CD4-positive, alpha-beta T cell (primary cell): ENCODE measurements at regions not wholly inside any gene's neighbourhood (a gene's known extent, or its start where the extent isn't known, plus 50 kb on each side); places are given as distances from the start of the nearest gene placed in this dataset.

Experiments used
- ATAC-seq: fragments of 200-7000 bp; cut with Tn5 transposase; one replicate; pipeline ENCODE4 v1.10.0; 2022; ENCODE audit warnings: mild to moderate bottlenecking; ENCODE audit not compliant: poor library complexity
- CTCF ChIA-PET: fragments of 350-600 bp; sonication (Branson Sonifier 250); formaldehyde crosslinking; loops from one replicate; lab custom pipeline; 2021; ENCODE audit warnings: antibody characterized with exemption, inconsistent platforms; lab: Charles Lee
- POLR2A ChIA-PET: fragments of 350-600 bp; sonication (Branson Sonifier 250); formaldehyde crosslinking; loops from one replicate; lab custom pipeline; 2021; ENCODE audit warnings: antibody characterized with exemption, inconsistent platforms; lab: Charles Lee
- DNase-seq, 14 experiments: peaks; one replicate each; pipeline ENCODE4 v3.0.0-alpha.2; 2013 to 2020; ENCODE audit warnings: mixed read lengths in 2 of 14
- H3K27ac ChIP-seq, 2 donors: one replicate each; pipeline versions ENCODE4 v1.5.1 to v1.7.0; 2013; ENCODE audit warnings: low read length in 2 of 2, low read depth in 1 of 2, mild to moderate bottlenecking in 1 of 2
- H3K27me3 ChIP-seq, 2 experiments: 1 replicate in 1 of 2; 2 replicates in 1 of 2; pipeline versions ENCODE4 v1.6.1 to v1.7.0; 2013; ENCODE audit warnings: low read length in 2 of 2, control low read depth in 1 of 2, mild to moderate bottlenecking in 1 of 2, moderate library complexity in 1 of 2; ENCODE audit not compliant: insufficient read depth in 2 of 2, control insufficient read depth in 1 of 2
- H3K36me3 ChIP-seq: one replicate; pipeline ENCODE4 v1.6.1; 2013; ENCODE audit warnings: low read length, control low read depth; ENCODE audit not compliant: insufficient read depth
- H3K4me1 ChIP-seq: one replicate; pipeline ENCODE4 v1.6.1; 2013; ENCODE audit warnings: low read length, control low read depth; ENCODE audit not compliant: insufficient read depth
- H3K4me3 ChIP-seq: one replicate; pipeline ENCODE4 v1.5.1; 2013; ENCODE audit warnings: mild to moderate bottlenecking, low read length, moderate library complexity
- H3K9me3 ChIP-seq, 2 experiments: 1 replicate in 1 of 2; 2 replicates in 1 of 2; pipeline versions ENCODE4 v1.6.1 to v1.7.0; 2013; ENCODE audit warnings: low read length in 2 of 2, mild to moderate bottlenecking in 2 of 2, control low read depth in 1 of 2, moderate library complexity in 1 of 2; ENCODE audit not compliant: control insufficient read depth in 1 of 2, insufficient read depth in 1 of 2
- H3K27ac Mint-ChIP-seq: one replicate; pipeline ENCODE4 v1.8.0; 2020; ENCODE audit warnings: mixed read lengths
- H3K27me3 Mint-ChIP-seq: one replicate; pipeline ENCODE4 v1.8.0; 2021; ENCODE audit warnings: mixed read lengths
- H3K36me3 Mint-ChIP-seq: one replicate; pipeline ENCODE4 v1.8.0; 2021; ENCODE audit warnings: low read depth, mixed read lengths
- H3K4me1 Mint-ChIP-seq: one replicate; pipeline ENCODE4 v1.8.0; 2021; ENCODE audit warnings: low read depth, mixed read lengths
- H3K4me3 Mint-ChIP-seq: one replicate; pipeline ENCODE4 v1.8.0; 2020; ENCODE audit warnings: mild to moderate bottlenecking, mixed read lengths
- H3K9me3 Mint-ChIP-seq: one replicate; pipeline ENCODE4 v1.8.0; 2020; ENCODE audit warnings: mixed read lengths
- CTCF ChIP-seq: fragments of 200-600 bp; IDR thresholded peaks from one replicate; pipeline ENCODE4 v1.8.0; 2022; ENCODE audit warnings: antibody characterized with exemption, mild to moderate bottlenecking
- intact Hi-C, 2 experiments: fragments of 100-400 bp; cut with DNase I in 1 of 2; cut with micrococcal nuclease in 1 of 2; formaldehyde crosslinking; loops; one replicate each; pipeline versions ENCODE4 v1.15.1 to v1.9.0; 2023 to 2025; cut with DNase I, micrococcal nuclease

GRCh38 chr22:26953012-26953883 lies 295.9 kb downstream of the MIAT start:
- TF ChIP-seq CTCF = no peak
- intact Hi-C loops = no loop called here
- H3K4me1 Mint-ChIP-seq = no peaks in the 10 kb centered on the region
- H3K36me3 ChIP-seq = no peaks in the 10 kb centered on the region
- no peak for ATAC-seq
- H3K9me3 Mint-ChIP-seq = no peaks in the 10 kb centered on the region
- no peak overlapping the region for H3K27ac Mint-ChIP-seq
- ChIA-PET POLR2A (no interaction called here), CTCF (no interaction called here)
- no peak overlapping the region for H3K4me3 ChIP-seq
- no peaks in the 10 kb centered on the region for H3K9me3 ChIP-seq
- no peak for DNase-seq
- no peak overlapping the region for H3K27ac ChIP-seq
- H3K36me3 Mint-ChIP-seq = no peaks in the 10 kb centered on the region
- H3K27me3 Mint-ChIP-seq = peaks cover 54% of the 10 kb centered on the region
- H3K4me1 ChIP-seq = no peaks in the 10 kb centered on the region
- peaks cover 8 to 15% of the 10 kb centered on the region in 2 experiments for H3K27me3 ChIP-seq
- no peak overlapping the region for H3K4me3 Mint-ChIP-seq

GRCh38 chr22:26956371-26956770 lies 299.0 kb downstream of the MIAT start:
- TF ChIP-seq CTCF = no peak
- intact Hi-C loops = no loop called here
- Mint-ChIP-seq H3K4me3 (no peak overlapping the region), H3K9me3 (peaks cover 4% of the 10 kb centered on the region), H3K27me3 (peaks cover 53% of the 10 kb centered on the region), H3K4me1 (no peaks in the 10 kb centered on the region), H3K36me3 (no peaks in the 10 kb centered on the region), H3K27ac (no peak overlapping the region)
- no peaks in the 10 kb centered on the region for H3K4me1 ChIP-seq
- H3K36me3 ChIP-seq = no peaks in the 10 kb centered on the region
- no peaks in the 10 kb centered on the region for H3K9me3 ChIP-seq
- ChIA-PET CTCF (no interaction called here), POLR2A (no interaction called here)
- H3K27ac ChIP-seq = no peak overlapping the region
- H3K4me3 ChIP-seq = no peak overlapping the region
- H3K27me3 ChIP-seq = peaks cover 8 to 12% of the 10 kb centered on the region in 2 experiments
- no peak for DNase-seq
- no peak for ATAC-seq

GRCh38 chr22:26957176-26957575 lies 299.8 kb downstream of the MIAT start:
- H3K27ac Mint-ChIP-seq = no peak overlapping the region

More at GRCh38 chr22:26957176-26957575, 299.8 kb downstream of the MIAT start:
- Mint-ChIP-seq H3K4me1 (no peaks in the 10 kb centered on the region), H3K36me3 (no peaks in the 10 kb centered on the region), H3K4me3 (no peak overlapping the region), H3K27me3 (peaks cover 45% of the 10 kb centered on the region), H3K9me3 (peaks cover 4% of the 10 kb centered on the region)
- ChIA-PET CTCF (no interaction called here), POLR2A (no interaction called here)
- ATAC-seq (no peak), DNase-seq (no peak)
- Histone ChIP-seq H3K4me1 (no peaks in the 10 kb centered on the region), H3K36me3 (no peaks in the 10 kb centered on the region), H3K4me3 (no peak overlapping the region), H3K9me3 (no peaks in the 10 kb centered on the region), H3K27ac (no peak overlapping the region), H3K27me3 (peaks cover 3 to 6% of the 10 kb centered on the region in 2 experiments)
- TF ChIP-seq CTCF = no peak
- intact Hi-C loops = no loop called here
